Activated CD4-positive, alpha-beta T cell treated with anti-CD3 and anti-CD28 coated beads, Interleukin-2, amount 50 U/mL, for 1 hour (primary cell): ENCODE measurements at regions not wholly inside any gene's neighbourhood (a gene's known extent, or its start where the extent isn't known, plus 50 kb on each side); places are given as distances from the start of the nearest gene placed in this dataset.

Experiments
- DNase-seq: peaks from one replicate; pipeline ENCODE4 v3.0.0-alpha.2; 2020

- DNase-seq, result no peak
Observed at GRCh38 chr18:73843455-73843854, 304.2 kb downstream of the FBXO15 start.

- peak; percentile 21 for DNase-seq
Observed at GRCh38 chr18:73842795-73843394, 304.7 kb downstream of the FBXO15 start.

GRCh38 chr18:73841661-73842060 lies 306.0 kb downstream of the FBXO15 start:
- no peak for DNase-seq

- no peak for DNase-seq
Observed at GRCh38 chr18:73840319-73840945, 307.2 kb downstream of the FBXO15 start.

GRCh38 chr18:73839441-73839840 lies 308.2 kb downstream of the FBXO15 start:
- no peak for DNase-seq

GRCh38 chr18:73838107-73838506 lies 309.5 kb downstream of the FBXO15 start:
- no peak for DNase-seq

GRCh38 chr18:73835656-73836364 lies 311.8 kb downstream of the FBXO15 start:
- no peak for DNase-seq

- DNase-seq, result no peak
Observed at GRCh38 chr18:73835039-73835438, 312.6 kb downstream of the FBXO15 start.

GRCh38 chr18:73831688-73832087 lies 315.9 kb downstream of the FBXO15 start:
- DNase-seq, result no peak

- no peak for DNase-seq
Observed at GRCh38 chr18:73829146-73829545, 318.5 kb downstream of the FBXO15 start.

GRCh38 chr18:73827801-73828200 lies 319.8 kb downstream of the FBXO15 start:
- no peak for DNase-seq

- DNase-seq, result no peak
Observed at GRCh38 chr18:73826098-73826497, 321.5 kb downstream of the FBXO15 start.

GRCh38 chr18:73824671-73825070 lies 323.0 kb downstream of the FBXO15 start:
- no peak for DNase-seq

- DNase-seq, result no peak
Observed at GRCh38 chr18:73812423-73812822, 335.2 kb downstream of the FBXO15 start.

- no peak for DNase-seq
Observed at GRCh38 chr18:73807551-73808192, 340.0 kb downstream of the FBXO15 start.

GRCh38 chr18:73805991-73806390 lies 341.6 kb downstream of the FBXO15 start:
- DNase-seq, result no peak

GRCh38 chr18:73797419-73797818 lies 350.2 kb downstream of the FBXO15 start:
- no peak for DNase-seq

- DNase-seq, result no peak
Observed at GRCh38 chr18:73793386-73793785, 354.2 kb downstream of the FBXO15 start.

- DNase-seq, result no peak
Observed at GRCh38 chr18:73791081-73791480, 356.6 kb downstream of the FBXO15 start.

- DNase-seq, result no peak
Observed at GRCh38 chr18:73790587-73790986, 357.0 kb downstream of the FBXO15 start.

GRCh38 chr18:73787316-73787715 lies 360.3 kb downstream of the FBXO15 start:
- no peak for DNase-seq

GRCh38 chr18:73785300-73785699 lies 362.3 kb downstream of the FBXO15 start:
- DNase-seq, result no peak

- no peak for DNase-seq
Observed at GRCh38 chr18:73784853-73785252, 362.8 kb downstream of the FBXO15 start.

- DNase-seq, result no peak
Observed at GRCh38 chr18:73782405-73782804, 365.2 kb downstream of the FBXO15 start.
